Islet of Langerhans (tissue), 1 donor: ENCODE measurements at regions not wholly inside any gene's neighbourhood (a gene's known extent, or its start where the extent isn't known, plus 50 kb on each side); places are given as distances from the start of the nearest gene placed in this dataset.
A peak's percentile ranks its signal among the peaks of the same experiment; 100 is the strongest.

Source experiments
- FAIRE-seq: peaks from one replicate; lab custom pipeline; 2011; peaks lifted over from hg19 to GRCh38; lab: Jason Lieb, UNC

DNA sequence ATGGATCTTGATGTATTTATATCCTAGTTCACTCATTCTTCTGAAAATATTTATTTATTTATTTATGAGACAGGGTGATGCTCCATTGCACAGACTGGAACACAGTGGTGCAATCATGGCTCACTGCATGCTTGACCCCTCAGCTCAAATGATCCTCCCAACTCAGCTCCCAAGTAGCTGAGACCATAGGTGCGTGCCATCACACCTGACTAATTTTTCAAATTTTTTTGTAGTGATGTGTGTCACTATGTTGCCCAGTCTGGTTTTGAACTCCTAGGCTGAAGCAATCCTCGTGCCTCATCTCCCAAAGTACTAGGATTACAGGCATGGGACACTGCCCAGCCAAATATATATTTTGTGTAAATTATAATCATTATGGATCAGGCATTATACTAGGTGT is 595.6 kb upstream of the ATP2B1 start:
- FAIRE-seq = peak; percentile 41

DNA sequence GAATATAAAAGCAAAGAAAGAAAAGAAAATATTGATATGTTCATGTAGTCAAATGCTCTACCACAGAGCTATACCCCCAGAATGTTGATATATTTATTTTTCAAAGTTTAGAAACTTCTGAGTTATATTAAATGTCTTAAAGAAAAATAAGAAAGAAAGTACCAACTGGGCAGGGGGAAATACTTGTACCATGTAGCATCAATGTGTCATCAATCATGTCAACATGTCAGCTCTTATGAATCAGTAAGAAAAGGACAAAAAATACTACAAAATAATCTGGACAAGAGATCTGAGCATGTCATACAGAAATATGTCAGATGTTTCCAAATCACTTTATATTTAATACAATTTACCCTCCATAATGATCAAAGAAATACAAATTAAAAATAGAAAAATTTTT is 595.1 kb upstream of the ATP2B1 start:
- FAIRE-seq = peak; percentile 17

DNA sequence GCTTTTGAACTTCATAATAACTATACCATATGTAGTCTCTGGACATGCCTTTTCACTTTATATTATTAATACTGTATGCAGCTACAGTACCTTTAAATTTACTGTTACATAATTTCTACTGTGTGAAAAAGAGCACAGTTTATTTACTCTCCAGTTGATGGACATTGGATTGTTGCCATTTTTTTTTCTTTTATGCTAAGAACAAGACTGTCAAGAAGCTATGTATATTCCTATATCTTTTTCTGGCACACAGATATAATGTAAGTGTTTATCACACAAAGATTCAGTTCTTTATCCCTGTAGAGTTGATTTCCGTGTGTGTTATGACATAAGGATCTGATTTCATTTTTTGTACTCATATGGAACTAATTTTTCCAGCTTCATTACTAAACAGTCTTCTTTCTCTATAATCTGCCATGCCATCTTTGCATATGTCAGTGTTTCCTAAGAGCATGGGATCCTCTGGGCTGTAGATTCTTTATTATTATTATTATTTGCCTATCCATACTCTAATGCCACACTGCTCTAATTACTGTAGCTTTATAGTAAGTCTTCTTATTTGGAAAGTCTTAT is 593.0 kb upstream of the ATP2B1 start:
- no peak for FAIRE-seq

DNA sequence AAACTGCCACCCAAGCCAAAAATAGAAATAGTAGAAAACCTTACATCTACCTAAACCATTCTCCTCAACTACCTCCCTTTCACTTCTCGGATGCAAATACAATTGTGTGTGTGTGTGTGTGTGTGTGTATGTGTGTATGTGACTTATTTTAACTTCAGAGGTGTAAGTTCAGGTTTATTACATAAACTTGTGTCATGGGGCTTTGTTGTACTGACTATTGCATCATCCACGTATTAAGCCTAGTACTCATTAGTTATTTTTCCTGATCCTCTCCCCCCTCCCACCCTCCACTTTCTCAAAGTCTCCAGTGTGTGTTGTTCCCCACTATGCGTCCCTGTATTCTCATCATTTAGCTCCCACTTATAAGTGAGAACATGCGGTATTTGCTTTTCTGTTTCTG is 592.5 kb upstream of the ATP2B1 start:
- no peak for FAIRE-seq

DNA sequence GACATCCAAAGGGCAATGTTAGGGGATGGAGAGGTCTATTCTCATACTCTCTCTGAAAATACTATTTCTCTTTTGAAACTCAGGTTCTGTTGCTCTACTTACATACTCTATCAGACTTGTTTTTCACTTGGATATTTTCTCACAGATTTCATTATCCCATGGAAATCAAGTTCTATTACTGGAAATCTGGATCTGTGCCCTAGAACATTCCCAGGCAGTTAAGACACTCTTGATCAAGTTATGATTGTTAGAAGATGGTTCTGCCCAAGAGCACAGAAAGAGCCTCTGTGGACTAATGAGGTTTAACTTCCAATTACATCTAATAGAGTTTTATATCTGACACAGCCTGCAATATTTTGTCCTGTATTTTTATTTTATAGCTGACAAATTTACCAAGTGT is 591.0 kb upstream of the ATP2B1 start:
- FAIRE-seq = no peak

- FAIRE-seq = no peak
These were observed 590.5 kb upstream of the ATP2B1 start for GRCh38 chr12:90299121-90299520.

DNA sequence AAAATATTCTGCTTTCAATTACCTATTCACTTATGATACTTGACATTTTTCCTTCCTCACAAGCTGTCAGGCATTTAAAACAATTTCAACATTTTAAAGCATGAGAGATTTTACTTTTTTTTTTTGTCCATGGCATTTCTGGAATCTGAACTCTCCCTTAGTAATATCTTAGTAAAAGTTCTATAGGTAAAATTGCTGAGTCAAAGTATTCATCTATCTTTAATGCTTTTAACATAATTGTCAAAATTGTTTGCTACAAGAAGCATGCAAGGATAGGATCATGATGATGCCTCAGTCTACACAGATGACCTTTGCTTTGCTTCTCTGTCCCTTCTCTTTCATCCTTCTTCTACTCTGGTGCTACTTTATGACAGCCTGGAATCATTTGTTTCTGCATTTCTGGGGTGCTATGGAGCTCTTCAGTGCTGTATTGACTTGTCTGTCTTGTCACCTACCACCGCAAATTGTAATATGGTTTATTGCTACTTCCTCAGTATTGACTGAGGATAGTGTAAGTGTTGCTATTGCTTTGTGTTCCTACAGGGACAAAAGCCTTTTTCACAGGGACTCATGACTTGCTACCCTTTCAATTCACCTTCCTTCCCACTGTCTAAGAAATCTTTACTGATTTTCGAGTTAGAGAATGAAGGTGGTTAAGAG is 589.8 kb upstream of the ATP2B1 start:
- no peak for FAIRE-seq

GRCh38 chr12:90295858-90296257 is 587.2 kb upstream of the ATP2B1 start:
- FAIRE-seq = no peak

GRCh38 chr12:90292183-90292582 is 583.5 kb upstream of the ATP2B1 start:
- no peak for FAIRE-seq

DNA sequence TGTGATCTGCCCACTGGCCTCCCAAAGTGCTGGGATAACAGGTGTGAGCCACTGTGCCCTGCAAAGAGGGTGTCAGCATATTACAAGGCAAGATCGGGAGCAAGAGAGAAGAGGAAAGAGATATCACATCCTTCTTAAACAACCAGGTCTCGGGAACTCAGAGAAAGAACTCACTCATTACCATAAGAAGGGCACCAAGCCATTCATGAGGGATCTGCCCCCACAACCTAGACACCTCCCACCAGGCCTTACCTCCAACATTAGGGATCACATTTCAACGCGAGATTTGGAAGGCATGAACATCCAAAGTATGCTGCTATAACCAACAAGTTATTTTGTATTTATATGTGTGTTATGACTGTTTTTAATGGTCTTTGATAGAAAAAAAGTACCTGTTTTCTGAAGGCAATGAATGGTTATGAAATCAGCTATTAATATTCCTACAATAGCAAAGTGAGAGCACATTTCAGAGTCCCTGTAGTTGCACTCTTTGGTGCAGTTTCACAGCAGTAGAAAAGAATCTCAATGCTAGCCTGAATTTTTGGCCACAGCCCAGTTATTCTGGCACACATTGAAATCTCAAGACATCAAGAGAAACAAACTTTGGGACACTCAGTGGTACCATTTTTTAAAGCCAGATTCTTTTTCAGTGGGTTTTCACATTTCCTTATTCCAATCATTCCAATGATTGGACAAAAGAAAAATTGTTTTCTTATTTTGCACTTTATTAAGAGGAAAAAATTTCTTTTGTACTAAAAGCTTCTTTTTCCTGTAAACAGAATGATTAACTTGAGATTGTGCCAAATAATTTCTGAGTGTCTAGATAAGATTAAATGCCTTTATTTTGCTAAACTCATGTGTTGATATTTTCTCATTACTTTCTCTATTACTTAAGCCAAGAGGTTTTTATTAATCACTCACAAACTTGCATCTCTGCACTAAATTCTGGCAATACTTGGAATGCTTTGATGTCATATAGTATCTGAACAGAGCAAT is 582.6 kb upstream of the ATP2B1 start:
- FAIRE-seq = no peak

- no peak for FAIRE-seq
These were observed 578.9 kb upstream of the ATP2B1 start for GRCh38 chr12:90287585-90287984.

GRCh38 chr12:90281154-90281868 is 572.7 kb upstream of the ATP2B1 start:
- FAIRE-seq = no peak

- no peak for FAIRE-seq
These were observed 572.0 kb upstream of the ATP2B1 start for GRCh38 chr12:90280564-90281058.

GRCh38 chr12:90280033-90280432 is 571.4 kb upstream of the ATP2B1 start:
- no peak for FAIRE-seq

DNA sequence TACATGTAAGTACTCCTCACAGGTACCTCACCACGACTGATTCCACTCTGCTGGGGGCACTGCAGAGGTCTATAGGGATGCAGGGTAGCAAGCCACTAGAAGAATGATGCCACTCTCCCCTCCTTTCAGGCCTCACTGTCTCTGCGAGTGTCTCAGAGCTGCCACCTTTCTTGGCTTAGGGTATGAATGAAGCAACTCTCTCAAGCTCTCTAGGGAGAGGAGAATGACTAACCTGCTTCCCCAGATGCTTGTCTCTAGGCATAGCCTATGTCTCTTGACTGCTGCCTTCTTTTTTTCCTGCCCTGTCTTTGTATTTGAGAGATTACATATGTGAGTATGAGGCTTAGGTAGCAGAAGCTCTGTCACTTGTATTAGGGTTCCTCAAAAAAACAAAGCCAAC is 566.5 kb upstream of the ATP2B1 start:
- no peak for FAIRE-seq

- FAIRE-seq = no peak
These were observed 565.8 kb upstream of the ATP2B1 start for GRCh38 chr12:90274407-90274806.

- no peak for FAIRE-seq
These were observed 559.9 kb upstream of the ATP2B1 start for GRCh38 chr12:90268574-90268973.

- FAIRE-seq = no peak
These were observed 553.6 kb upstream of the ATP2B1 start for GRCh38 chr12:90262251-90262650.

- FAIRE-seq = peak; percentile 69
These were observed 552.6 kb upstream of the ATP2B1 start for GRCh38 chr12:90261283-90261682.

- no peak for FAIRE-seq
These were observed 551.5 kb upstream of the ATP2B1 start for GRCh38 chr12:90260136-90260535.

GRCh38 chr12:90257927-90258624 is 549.4 kb upstream of the ATP2B1 start:
- no peak for FAIRE-seq

- no peak for FAIRE-seq
These were observed 546.2 kb upstream of the ATP2B1 start for GRCh38 chr12:90254796-90255195.
